Germinal center (tissue), 1 donor: ENCODE measurements at regions not wholly inside any gene's neighbourhood (a gene's known extent, or its start where the extent isn't known, plus 50 kb on each side); places are given as distances from the start of the nearest gene placed in this dataset.
A peak's percentile ranks its signal among the peaks of the same experiment; 100 is the strongest.

Experiments used
- DNase-seq: peaks from one replicate; pipeline ENCODE4 v3.0.0; 2012; ENCODE audit warnings: mixed read lengths, low spot score

DNA sequence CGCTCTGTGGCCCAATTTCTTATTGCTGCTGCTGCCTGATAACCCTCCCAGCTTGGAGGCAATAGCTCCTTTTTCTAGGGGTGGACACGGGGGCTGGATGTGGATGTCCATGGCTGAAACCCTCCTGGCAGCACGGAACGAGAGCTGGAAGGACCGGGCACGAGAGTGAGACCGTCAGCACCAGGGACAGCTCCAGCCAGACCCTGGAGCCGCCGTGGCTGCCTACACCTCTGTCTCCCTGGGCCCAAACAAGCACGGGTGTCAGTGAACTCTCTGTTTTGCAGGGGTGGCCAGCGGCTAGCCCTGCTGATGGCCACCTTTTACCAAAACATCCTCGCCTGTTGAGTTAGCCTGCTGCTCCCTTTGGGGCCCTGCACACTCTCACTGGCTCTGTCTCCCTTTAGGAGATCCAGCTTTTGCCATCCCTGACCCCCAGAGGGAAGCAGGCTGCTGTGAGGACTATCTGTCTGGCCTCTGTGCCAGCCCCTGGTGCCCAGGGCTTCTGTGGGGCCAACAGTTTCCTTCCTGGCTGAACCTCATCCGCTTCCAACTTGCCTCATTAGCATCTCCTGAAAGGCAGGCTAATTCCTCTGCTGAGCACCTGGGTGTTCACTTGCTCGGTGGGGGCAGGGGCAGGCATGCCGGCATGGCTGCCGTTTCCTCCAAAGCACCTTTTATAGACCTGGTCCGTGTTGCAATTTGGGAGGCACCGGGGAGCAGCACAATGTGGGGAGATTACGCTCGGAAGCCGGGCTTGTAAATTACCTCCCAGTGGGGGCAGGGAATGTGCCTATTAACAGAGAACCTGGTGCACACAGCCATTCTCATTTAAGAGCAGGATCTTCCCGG, 118.1 kb downstream of the ENGASE start:
- DNase-seq: no peak

DNA sequence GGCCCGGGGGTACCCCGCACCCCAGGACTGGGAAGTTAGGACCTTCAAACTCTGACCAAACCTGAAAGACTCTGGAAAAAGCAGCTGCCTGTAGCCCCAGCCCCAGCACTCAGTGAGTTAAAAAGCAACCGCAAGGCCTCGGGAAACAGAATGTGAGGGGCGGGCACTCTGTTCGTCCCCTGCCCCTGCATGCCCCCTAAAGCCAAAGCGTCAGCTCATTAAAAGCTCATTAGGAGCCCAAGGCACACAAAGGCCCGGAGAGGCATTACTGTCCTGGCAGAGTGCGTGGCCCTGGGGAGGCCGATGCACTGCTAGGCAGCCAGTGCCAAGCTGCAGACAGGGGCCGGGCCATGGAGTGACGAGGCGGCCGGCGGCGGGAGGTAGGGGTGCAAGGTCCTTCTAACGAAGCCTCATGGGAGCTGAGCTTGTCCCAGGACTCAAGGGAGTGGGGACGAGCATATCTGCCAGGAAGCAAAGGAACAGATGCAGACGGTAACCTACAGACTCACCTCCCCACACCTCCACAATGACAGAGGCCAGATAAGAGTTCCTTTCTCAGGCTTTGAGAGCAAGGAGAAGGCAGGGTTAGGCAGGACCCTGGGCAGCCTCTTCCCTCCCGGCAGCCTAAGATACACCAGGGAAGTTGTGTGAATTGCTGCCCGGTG, 116.8 kb downstream of the ENGASE start:
- DNase-seq: no peak

- DNase-seq: no peak
Measured at GRCh38 chr17:79189305-79189704, 114.7 kb downstream of the ENGASE start.

GRCh38 chr17:79188685-79189084, 114.1 kb downstream of the ENGASE start:
- no peak for DNase-seq

- DNase-seq: peak; percentile 45
Measured at GRCh38 chr17:79188048-79188447, 113.4 kb downstream of the ENGASE start.

DNA sequence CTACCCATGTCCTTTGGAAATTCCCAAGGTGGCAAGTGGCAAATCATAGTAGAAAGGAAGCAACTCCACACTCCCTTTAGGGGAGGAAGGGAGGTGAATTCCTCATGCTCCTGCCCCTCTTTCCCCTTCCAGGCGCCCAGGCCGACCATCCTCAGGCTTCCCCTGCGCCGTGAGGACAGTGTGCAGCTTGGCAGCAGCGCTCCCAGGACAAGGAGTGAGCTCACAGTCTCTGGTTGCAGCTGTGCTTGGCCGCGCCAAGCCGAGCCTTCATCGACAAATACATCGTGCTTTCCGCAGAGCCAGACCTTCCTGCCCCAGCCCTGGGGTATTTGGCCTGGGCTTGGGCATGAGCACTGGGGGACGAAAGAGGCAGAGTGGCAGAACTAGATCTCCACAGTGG, 112.6 kb downstream of the ENGASE start:
- DNase-seq: no peak

GRCh38 chr17:79186406-79186805, 111.8 kb downstream of the ENGASE start:
- DNase-seq: no peak

- DNase-seq: no peak
Measured at GRCh38 chr17:79185671-79186070, 111.0 kb downstream of the ENGASE start.

GRCh38 chr17:79184219-79184618, 109.6 kb downstream of the ENGASE start:
- no peak for DNase-seq

- DNase-seq: peak; percentile 26
Measured at GRCh38 chr17:79183293-79184158, 108.9 kb downstream of the ENGASE start.

GRCh38 chr17:79183043-79183292, 108.3 kb downstream of the ENGASE start:
- DNase-seq: no peak

DNA sequence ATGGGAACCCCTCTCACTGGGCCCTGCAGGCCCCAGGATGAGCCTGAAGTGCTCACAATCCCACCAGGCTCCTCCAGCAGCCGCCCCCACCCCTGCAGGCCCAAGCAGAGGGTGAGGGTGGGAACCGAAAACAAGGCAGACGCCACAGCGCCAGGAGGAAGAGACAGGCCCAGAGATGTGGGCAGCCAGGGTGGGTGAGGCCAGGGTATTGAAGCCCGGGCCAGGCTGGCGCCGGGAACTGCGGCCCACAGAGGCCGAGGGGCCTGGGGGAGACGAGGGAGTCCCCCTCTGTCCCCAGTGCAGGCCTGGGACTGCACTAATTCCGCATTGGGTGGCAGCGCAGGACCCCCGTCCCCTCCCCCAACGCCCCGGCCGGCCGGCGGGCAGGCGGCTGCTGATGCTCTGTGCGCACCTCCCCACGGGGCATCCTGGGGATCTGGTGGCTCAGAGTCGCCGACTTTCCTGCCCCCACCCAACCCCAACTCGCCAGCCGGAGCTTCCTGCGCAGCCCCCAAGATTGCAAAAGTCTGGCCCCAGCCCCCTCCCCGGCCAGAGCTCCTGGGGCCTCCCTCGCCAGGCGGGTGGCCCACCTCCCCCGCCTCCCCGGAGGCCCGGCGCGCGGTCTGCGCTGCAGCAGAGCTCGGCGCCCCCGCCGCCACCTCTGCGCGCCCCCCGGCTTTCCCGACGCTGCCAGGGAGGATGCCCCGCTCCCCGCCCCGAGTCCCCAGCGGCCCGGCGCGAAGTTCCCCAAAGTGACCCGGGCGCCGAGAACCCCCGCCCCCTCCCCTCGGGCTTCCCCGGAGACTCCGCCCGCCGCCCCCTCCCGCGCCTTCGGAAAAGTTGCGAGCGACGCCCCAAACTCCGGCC, 107.8 kb downstream of the ENGASE start:
- no peak for DNase-seq

DNA sequence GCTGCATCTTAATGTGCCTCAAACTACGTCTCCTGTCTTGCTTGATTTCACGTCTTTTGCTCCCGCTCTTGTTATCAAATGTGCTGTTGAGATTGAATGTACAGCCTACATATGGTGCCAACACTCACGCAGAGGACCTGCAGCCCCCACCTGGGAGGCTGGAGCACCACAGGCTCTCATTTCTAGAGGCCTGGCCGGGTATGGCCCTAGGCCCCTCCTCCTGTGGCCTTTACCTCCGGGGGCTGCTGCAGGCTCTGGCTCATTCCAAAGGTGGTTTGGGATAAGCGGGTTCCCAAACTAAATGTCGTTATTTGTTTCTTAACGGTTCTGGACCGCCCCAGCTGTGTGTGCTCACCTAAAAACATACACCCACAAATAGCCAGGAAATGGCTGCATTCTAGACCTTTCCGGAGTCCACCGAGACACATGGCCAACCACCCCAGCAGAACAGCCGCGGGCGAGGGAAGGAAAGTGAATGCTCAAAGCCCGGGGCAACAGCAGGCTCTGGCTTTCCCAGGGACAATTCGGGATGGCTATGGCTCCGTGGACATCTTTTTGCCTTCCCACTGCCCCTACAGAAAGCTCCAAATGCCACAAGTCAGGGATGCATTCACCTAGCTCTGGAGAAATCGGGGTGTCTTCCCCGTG, 105.9 kb downstream of the ENGASE start:
- no peak for DNase-seq

DNA sequence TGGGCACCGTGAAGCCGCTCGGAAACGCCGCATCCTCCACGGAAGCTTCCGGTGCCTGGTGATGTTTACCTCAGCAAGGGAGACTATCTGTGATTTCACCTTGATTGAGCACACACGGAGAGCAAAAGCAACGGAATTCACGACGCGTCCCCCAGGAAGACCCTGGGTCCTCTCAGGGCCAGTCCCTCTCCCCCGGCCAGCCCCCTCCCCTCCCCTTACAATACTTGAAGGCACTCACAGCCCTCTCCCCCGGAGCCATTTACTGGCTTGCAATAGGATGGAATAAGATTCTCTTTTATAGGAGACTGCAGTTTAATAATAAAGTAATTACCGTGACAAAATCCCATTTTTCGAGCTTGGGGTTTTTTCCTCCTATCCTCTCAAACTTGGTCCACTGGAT, 104.7 kb downstream of the ENGASE start:
- no peak for DNase-seq

DNA sequence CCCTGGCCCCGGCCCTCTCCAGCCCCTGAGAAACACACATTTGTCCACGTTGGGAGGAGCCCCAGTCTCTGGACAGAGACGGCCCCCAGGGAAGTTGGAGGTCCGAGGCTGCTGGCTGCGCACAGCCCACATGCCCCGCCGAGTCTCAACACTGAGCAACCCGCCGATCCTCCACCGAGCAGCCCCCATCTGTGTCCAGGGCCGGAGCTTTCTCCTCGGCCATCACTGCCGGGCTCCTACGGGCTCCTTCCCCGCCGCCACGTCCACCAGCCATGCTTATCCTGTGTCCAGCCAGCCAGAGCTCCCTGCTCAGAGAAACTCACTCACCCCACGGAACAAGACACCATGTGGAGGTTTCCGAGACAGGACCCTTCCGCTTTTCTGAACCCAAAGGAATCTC, 103.3 kb downstream of the ENGASE start:
- no peak for DNase-seq

DNA sequence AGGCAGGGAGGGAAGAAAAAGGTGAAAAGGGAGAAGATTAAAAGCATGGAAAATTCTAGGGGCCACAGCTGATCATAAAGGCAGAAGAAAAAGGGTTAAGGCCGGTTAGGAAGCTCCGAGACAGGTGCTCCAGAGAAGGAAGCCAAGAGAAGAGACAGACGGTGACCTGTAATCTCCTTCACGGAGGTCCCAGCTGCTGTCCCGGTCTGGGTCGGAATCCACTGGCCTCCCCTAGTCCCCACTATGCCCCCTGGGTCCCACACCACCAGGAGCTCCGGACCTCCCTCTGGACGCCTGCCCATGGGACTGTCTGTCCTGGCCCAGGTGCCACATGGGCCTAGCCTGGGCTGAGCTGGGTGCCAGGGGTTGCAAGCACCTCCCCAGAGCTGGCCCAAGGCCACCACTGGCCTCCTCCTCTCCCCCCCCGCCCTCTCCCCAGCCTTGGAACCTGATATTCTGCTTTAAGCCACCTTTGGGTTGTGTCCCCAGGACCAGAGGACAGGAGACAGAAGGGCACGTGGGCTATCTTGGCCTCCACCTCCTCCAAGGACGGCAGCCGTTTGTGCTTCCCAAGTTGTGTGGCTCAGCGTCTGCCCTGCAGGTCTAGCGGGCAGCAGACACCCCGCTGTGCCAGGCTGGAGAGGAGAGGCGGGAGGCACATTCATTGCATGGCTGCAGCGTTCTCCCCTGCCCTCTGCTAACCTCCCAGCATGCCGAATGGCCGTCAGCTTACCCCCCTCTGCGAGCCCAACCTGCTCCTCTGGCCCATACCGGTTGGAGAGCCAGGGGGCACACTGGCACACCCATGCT, 102.4 kb downstream of the ENGASE start:
- DNase-seq: no peak

DNA sequence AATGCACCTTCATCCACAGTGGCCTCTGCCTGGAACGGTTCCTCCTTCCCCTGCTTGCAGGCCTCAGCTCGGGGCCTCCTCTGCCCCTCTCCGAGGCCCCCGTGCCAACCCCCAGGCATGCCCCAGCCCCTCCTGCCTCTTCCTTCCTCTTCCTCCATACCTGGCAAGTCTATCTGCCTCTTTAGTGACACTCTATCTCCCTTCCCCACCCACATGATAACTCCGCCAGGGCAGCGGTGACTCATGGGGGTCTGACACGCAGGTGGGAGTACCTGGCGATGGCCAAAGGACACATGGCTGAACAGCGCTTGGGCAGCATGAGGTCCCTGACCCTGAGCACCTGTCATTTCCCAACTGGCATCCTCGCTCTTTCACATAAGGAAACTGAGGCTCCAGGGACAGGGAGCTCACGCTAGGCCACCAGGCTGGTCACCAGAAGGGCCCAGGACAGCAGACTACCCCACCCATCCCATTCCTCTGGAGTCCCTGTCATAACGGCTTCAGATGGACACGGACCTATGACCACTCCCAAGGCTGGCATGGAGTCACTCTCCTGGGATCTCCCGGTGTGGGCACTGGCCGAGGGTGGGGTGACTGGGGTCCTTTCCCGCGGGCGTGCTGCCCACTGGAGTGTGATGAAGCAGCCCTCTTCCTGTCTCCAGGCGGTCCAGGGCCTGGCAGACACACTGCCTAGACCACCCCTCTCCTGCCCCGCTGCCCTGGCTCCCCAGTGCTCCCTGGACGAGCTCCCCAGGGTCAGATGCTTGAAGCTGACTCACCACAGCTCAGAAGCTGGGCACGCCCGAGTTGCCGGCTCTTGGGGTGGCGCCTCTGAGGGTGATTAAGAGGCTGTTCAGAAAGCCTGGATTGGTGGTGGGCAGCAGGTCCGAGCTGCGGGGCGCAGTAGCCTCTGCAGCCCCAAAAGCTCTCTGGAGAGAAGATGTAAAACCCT, 100.6 kb downstream of the ENGASE start:
- no peak for DNase-seq

GRCh38 chr17:79174193-79174765, 99.7 kb downstream of the ENGASE start:
- no peak for DNase-seq

DNA sequence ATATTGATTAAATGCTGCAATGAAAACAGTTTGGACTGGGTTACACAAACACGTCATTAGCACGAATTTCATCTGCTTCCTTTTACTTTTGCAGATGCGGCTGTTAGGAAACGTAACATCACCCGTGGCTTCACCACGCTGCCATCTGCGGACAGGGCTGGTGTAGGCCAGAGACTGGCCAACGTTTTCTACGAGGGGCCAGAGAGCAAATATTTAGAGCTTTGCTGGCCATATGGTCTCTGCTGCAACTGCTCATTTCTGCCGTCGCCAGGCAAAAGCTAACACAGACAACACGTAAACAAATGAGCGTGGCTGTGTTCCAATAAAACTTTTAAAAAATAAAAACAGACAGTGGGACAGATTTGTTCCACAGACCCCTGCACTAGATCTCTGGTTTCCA, 96.6 kb downstream of the ENGASE start:
- no peak for DNase-seq
